RCC 7860 (cell line): ENCODE measurements at regions not wholly inside any gene's neighbourhood (a gene's known extent, or its start where the extent isn't known, plus 50 kb on each side); places are given as distances from the start of the nearest gene placed in this dataset.

Experiments
- DNase-seq: peaks from one replicate; pipeline ENCODE4 v3.0.0-alpha.2; 2015; ENCODE audit warnings: low spot score
- FAIRE-seq: peaks from 2 replicates; lab custom pipeline; 2012; peaks lifted over from hg19 to GRCh38; lab: Jason Lieb, UNC

GRCh38 chr15:96067677-96068076 is 262.8 kb upstream of the NR2F2 start:
- DNase-seq (no peak), FAIRE-seq (no peak)

GRCh38 chr15:96068897-96069296 is 261.6 kb upstream of the NR2F2 start:
- no peak for DNase-seq
- no peak for FAIRE-seq

- DNase-seq (no peak), FAIRE-seq (no peak)
These were observed 259.9 kb upstream of the NR2F2 start for GRCh38 chr15:96070636-96071035.

- no peak for FAIRE-seq
- no peak for DNase-seq
These were observed 257.7 kb upstream of the NR2F2 start for GRCh38 chr15:96072821-96073220.

DNA sequence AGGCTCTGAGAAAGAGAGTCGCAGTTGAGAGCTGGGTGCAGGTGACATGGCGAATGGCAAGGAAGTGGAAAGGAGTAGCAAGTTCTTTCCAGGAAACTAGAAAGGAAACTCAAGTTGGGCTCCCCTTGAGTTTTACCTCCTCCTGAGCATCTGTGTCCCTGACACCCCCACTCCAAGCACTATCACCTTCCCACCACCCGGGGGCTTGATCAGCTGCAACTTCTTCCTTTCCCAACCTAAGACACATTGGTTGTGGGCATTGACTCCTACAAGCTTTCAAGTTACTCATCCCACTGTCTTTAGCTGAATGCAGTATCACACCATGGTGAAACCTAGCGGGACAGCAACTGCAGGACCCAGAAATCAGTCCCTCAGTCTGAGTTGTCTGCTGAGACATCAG is 256.6 kb upstream of the NR2F2 start:
- DNase-seq = no peak

DNA sequence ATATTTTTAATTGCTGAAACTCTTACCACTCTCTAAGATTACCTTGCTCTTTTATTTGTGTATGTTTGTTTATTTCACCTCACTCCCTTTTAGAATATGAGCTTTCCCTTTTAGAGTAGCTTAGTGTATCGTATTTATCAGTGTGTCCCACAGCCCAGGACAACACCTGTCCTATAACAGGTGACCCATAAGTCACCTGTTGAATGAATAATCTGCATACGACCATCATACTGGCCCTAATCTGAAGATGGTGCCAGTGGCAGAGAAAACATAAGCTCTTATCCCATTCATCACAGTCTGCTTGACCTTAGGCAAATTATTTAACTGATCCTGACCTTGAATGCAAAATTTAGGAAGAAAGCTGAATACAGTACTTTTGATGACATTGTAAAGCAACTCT is 254.6 kb upstream of the NR2F2 start:
- no peak for DNase-seq
- FAIRE-seq = no peak

More for the DNA sequence above, 256.6 kb upstream of the NR2F2 start:
- no peak for FAIRE-seq

DNA sequence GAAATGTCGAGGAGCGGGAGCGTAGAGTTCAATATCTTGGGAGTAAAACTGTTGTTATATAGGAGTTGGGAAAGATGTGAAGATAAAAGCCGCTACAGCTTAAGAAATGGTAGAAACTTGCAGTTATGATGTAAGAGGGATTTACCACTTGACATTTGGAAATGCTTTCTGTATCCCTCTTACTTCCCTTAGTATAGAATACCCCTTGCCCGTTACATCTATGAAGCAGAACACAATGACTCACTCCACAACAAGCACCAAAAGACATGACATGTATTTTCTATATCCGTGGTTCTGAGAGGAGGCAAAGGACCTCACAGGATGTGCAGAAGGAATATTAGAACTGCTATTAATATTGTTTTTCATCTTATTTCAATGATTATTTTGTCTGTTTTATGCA is 254.2 kb upstream of the NR2F2 start:
- no peak for DNase-seq
- FAIRE-seq = no peak

- no peak for FAIRE-seq
These were observed 251.5 kb upstream of the NR2F2 start for GRCh38 chr15:96079041-96079440.

DNA sequence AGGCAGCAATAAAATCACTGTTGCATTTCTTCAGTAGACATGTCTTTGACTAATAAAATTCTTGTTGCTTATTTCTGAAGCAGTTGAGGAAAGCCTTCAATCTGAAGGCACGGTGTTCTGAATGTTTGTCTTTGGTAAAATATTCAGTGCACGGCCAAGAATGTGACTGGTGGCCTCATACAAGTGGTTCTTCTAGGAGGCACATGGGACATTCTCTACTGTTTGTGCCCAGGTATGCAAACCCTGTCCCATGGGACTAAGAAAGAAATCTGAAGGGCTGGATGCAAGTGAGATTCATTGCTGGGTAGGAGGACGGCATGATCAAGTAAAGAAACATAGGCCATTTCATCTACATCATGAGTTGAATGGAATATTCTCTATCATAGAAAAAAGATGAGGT is 250.6 kb upstream of the NR2F2 start:
- DNase-seq = no peak
- FAIRE-seq = no peak

More at GRCh38 chr15:96079041-96079440, 251.5 kb upstream of the NR2F2 start:
- no peak for DNase-seq

DNA sequence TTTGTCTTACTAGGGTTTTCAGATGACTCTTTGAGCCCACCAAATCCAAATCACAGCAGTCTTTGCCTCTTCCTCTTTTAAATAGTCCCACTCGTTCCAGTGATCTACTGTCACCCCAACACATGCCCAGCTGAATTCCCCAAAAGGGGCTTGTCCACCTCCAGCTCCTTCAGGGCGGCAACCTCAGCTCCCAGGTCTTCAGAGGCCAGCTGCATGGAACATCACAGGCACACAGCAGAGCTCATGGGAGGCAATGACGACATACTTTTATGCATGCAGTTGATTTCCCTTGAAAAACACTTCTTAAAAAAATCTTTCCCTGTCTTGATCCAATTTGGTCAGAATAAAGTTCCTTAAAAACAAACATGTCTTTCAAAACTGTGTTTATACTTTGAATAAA is 244.3 kb upstream of the NR2F2 start:
- FAIRE-seq = no peak

DNA sequence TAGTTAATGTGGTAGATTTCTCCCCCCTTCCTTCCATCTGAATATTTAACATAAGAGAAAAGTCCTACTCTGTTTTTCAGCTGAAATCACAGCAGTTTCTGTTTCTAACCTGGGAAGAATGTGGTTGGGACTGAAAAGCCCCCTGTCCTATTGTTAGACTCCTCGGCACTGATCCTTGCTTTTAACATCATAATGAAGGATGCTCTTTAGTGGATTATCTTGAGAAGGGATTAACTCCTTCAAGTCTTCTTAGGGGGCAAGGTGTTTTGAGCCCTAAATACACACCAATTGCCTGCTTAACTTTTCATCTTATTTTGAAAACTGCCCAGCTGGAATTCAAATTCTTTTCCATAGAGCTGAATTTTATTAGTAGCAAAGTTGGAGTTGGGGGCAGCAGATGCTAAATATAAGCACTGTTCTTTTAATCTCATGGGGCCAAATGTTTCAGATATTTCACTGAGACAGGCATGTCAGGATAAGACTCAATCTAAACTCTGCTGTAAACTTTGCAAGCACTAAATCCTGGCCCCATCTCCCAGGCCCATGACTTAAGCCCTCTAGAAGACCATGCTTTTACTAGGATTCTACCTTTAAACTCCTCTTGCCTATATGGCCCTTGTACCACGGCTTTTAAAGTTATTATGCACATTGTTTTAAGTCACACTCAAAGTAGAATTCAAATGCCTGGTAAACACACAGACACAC is 243.2 kb upstream of the NR2F2 start:
- FAIRE-seq = no peak
- no peak for DNase-seq

More for the DNA sequence above, 244.3 kb upstream of the NR2F2 start:
- no peak for DNase-seq

- FAIRE-seq (no peak), DNase-seq (no peak)
These were observed 241.8 kb upstream of the NR2F2 start for GRCh38 chr15:96088650-96089049.

DNA sequence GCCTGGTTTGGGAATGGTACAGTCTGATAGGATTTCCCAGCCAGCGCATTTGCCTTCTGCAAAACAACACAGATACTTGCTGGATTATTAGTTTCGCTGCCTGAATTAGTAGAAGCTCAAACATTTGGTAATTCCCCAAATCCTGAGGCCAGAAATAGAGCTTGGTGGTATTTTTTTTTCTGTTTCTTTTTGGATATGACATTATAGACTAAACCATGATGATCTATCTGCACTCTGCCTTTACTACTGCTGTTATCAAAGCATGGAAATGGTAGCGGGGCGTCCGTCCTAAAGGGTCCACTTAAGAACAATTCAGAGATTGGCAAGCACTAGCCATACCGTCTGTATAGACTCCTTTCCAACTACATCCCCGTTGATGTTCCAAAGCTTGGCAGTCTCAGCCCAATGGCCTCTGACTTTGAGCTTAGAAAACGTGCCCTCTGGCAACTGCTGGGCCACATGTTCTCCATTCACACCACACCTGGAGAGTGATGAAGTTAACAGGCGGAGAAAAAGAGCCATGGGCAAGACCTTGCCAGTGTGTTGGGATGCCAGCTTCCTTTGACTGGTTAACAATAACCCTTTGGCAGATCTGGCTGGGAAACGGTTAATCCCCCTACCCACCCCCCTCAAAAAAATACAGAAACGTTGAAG is 241.0 kb upstream of the NR2F2 start:
- no peak for FAIRE-seq
- DNase-seq = no peak

- DNase-seq = no peak
- no peak for FAIRE-seq
These were observed 238.3 kb upstream of the NR2F2 start for GRCh38 chr15:96092186-96092585.

DNA sequence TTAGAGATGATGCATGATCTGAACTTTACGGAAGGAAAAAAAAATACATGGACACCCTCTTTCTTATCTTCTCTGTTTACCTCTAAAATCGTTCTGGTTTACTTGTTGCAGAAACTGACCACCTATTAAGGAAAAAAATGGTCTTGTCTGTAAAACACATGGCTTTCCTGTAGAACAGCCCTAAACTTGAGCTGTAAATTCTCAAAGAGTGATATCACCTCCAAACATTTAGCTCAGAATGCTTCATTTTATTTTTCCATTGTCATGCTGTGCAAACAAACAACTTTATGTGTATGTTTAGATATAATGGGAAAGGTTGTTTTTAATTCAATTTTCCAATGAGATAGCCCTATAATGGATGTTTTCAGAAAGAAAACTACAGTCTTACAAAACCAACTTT is 237.4 kb upstream of the NR2F2 start:
- no peak for FAIRE-seq
- DNase-seq = no peak

GRCh38 chr15:96097661-96098060 is 232.8 kb upstream of the NR2F2 start:
- DNase-seq (no peak), FAIRE-seq (no peak)

DNA sequence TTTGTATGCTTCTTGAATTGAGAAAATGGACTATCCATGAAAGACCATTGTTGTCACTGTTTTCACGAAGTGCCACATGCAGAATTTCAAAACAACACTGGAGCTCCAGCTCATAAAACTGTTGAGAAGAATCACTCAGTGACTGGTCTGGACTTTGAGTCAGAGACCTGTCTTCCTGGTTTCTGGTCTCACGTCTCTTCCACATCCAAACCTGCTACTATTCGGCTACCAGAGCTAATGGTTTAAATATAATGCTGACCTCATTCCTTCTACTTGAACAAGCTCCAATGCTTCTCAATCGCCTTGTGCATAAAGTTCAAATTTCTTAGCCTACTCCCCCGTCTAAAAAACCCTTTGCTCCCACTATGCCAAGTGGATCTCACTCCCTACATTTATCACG is 227.9 kb upstream of the NR2F2 start:
- no peak for FAIRE-seq
- DNase-seq = no peak

DNA sequence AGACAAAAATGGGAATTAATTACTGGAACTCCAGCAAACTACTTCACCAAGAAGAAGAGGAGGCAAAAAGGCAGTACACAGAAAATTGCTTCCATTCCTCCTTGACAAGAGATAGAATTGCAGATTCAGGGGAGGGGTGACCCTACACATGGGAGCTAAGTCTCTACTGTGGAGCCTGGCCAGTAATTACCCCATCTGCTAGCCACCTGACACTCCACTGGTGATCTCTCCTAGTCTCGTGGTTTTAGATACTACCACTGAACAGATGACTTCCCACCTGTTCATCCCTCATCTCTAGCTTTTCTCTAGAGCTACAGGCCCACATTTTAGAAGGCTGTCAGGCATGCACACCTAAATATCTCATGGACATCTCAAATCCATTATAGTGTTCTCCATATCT is 224.3 kb upstream of the NR2F2 start:
- no peak for FAIRE-seq
- DNase-seq = no peak

DNA sequence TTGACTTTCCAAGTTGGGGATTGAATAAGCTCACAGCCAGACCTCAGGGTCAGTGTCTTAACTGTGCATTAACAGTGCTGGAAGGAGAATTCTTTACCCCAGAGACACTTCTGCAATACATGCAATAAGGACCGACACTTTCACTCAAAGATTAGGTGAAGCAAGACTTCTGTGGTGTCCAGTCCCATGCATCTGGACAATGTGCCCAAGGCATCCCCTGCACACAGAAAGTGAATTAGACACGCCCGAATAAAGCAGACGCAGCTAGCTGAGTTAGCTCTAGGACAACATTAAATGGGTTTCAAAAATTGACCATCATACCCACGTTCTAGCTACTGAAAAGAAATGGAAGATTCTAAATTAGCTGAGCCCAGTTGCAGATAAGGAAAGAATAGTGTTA is 223.9 kb upstream of the NR2F2 start:
- DNase-seq = no peak
- FAIRE-seq = no peak

DNA sequence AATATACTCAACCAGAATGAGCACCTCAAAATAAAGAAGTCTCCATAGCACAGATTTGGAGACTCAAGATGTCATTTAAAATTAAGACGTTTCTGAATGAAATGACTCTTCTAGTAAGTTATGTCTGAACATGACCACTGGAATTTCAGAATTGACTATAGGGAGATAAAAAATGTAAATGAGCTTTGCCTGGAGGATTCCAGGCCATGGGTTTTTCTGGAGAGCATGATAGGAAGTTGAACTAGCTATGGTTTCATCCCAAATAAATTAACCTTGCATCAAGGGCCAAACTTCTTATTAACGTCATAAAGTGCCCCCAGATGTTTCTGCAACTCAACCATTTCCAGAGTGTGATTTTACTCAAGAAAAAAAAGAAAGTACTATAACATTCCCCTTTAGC is 222.6 kb upstream of the NR2F2 start:
- FAIRE-seq (no peak), DNase-seq (no peak)

- FAIRE-seq = no peak
- DNase-seq = no peak
These were observed 222.1 kb upstream of the NR2F2 start for GRCh38 chr15:96108405-96108804.

DNA sequence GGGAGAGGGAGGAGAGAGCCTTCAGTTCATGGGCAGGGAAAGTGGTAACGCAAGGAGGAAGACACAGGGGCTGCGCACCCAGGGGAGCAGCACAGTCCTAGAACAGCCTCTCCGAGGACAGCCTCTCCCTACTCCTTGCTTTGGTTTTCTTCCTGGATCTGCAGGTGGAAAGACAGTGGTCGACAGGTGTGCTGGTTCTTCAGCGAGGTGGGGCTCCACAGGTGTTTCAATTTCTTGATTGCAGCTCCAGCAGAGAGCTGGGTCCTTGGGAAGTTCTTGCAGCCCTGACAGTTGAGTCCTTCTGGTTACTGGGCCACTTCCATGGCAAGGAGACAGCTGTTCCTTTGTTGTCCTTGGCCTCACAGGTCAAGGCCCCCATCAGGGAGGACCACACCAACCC is 220.7 kb upstream of the NR2F2 start:
- FAIRE-seq (no peak), DNase-seq (no peak)

DNA sequence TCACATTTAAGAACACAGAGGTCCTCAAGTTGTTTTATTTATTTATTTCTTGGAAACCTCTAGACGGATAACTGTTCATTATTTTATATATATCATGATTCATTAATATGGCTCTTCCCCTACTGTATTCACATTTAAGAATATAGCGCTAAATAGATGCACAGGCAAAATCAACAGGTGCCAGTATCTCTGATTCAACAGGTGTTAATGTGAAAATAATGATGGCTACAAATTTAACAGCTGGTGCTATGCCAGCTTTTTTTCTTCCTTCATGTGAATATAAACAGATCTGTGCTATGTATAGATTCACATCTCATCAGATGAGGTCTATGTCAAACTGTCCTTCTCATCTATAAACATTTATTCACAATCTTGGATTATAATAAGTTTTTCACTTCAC is 218.5 kb upstream of the NR2F2 start:
- FAIRE-seq (no peak), DNase-seq (no peak)
